ENCODE measurements at regions not wholly inside any gene's neighbourhood (a gene's known extent, or its start where the extent isn't known, plus 50 kb on each side); places are given as distances from the start of the nearest gene placed in this dataset.
"Not testable (repeated sequence)": the region's sequence is repeated elsewhere in the genome, so short reads cannot be mapped to it uniquely, and the experiment has no call there.

- not testable (repeated sequence) for DNase-seq (ENCODE audit: low spot score)
- peak; percentile 80 for ATAC-seq (ENCODE audit: low FRiP score)
Observed at GRCh38 chr22:23433127-23434005, 146.7 kb downstream of the IGLL1 start.

GRCh38 chr22:23432719-23433118, 147.4 kb downstream of the IGLL1 start:
- not testable (repeated sequence) for ATAC-seq (ENCODE audit: low FRiP score); DNase-seq (ENCODE audit: low spot score)

- ATAC-seq (ENCODE audit: low FRiP score) = peak; percentile 17
- DNase-seq (ENCODE audit: low spot score) = no peak
- TF ChIP-seq CTCF (IDR thresholded peaks at IDR 0.05) = no peak
Observed at GRCh38 chr22:23431337-23432072, 148.6 kb downstream of the IGLL1 start.

- DNase-seq (ENCODE audit: low spot score); ATAC-seq (ENCODE audit: low FRiP score): not testable (repeated sequence)
Observed at GRCh38 chr22:23424551-23425068, 155.5 kb downstream of the IGLL1 start.

GRCh38 chr22:23424031-23424430, 156.1 kb downstream of the IGLL1 start:
- ATAC-seq (ENCODE audit: low FRiP score) = no peak
- TF ChIP-seq CTCF (IDR thresholded peaks at IDR 0.05) = no peak
- no peak for DNase-seq (ENCODE audit: low spot score)

GRCh38 chr22:23422281-23422680, 157.8 kb downstream of the IGLL1 start:
- not testable (repeated sequence) for ATAC-seq (ENCODE audit: low FRiP score); DNase-seq (ENCODE audit: low spot score)

- DNase-seq (ENCODE audit: low spot score); ATAC-seq (ENCODE audit: low FRiP score): not testable (repeated sequence)
Observed at GRCh38 chr22:23421300-23421699, 158.8 kb downstream of the IGLL1 start.

GRCh38 chr22:23419931-23420330, 160.2 kb downstream of the IGLL1 start:
- TF ChIP-seq CTCF (IDR thresholded peaks at IDR 0.05) = no peak
- no peak for DNase-seq (ENCODE audit: low spot score)
- no peak for ATAC-seq (ENCODE audit: low FRiP score)

- DNase-seq (ENCODE audit: low spot score) (no peak), ATAC-seq (ENCODE audit: low FRiP score) (no peak)
- TF ChIP-seq CTCF (IDR thresholded peaks at IDR 0.05) = no peak
Observed at GRCh38 chr22:23419171-23419570, 160.9 kb downstream of the IGLL1 start.
